HCT116 (cell line): ENCODE measurements at regions not wholly inside any gene's neighbourhood (a gene's known extent, or its start where the extent isn't known, plus 50 kb on each side); places are given as distances from the start of the nearest gene placed in this dataset.

Experiments used
- CTCF ChIP-seq, 3 experiments: fragments of 200-600 bp in 1 of 3; sonication (generic) in 1 of 3; IDR thresholded peaks in 2 of 3; conservative IDR thresholded peaks in 1 of 3; 2 replicates each; pipeline ENCODE4 v1.5.1; 2012 to 2017; ENCODE audit warnings: low read depth in 2 of 3, low read length in 2 of 3, antibody characterized with exemption in 1 of 3, borderline replicate concordance in 1 of 3, control low read depth in 1 of 3, mild to moderate bottlenecking in 1 of 3, mixed read lengths in 1 of 3, mixed run types in 1 of 3, moderate library complexity in 1 of 3; ENCODE audit not compliant: insufficient read depth in 1 of 3
- EZH2 ChIP-seq: fragments of 200-600 bp; sonication (generic); IDR thresholded peaks from 2 replicates; pipeline ENCODE4 v1.6.1; 2017; ENCODE audit warnings: antibody characterized with exemption, mixed run types
- EZH2phosphoT487 ChIP-seq: fragments of 200-600 bp; IDR thresholded peaks from 2 replicates; pipeline ENCODE4 v1.6.1; 2018; ENCODE audit warnings: antibody characterized with exemption, borderline replicate concordance
- FOSL1 ChIP-seq: IDR thresholded peaks from 2 replicates; pipeline ENCODE4 v1.6.1; 2012; ENCODE audit warnings: low read depth
- JUND ChIP-seq: IDR thresholded peaks from 2 replicates; pipeline ENCODE4 v1.6.1; 2012
- MAX ChIP-seq: IDR thresholded peaks from 2 replicates; pipeline ENCODE4 v1.6.1; 2012
- POLR2A ChIP-seq: IDR thresholded peaks from 2 replicates; pipeline ENCODE4 v1.7.0; 2011; ENCODE audit warnings: borderline replicate concordance; ENCODE audit not compliant: insufficient read depth, insufficient read length; ENCODE audit errors: extremely low read depth
- POLR2AphosphoS5 ChIP-seq: IDR thresholded peaks from 2 replicates; pipeline ENCODE4 v1.6.1; 2011; ENCODE audit warnings: mild to moderate bottlenecking, low read depth, low read length, moderate library complexity
- TCF7L2 ChIP-seq: IDR thresholded peaks from 2 replicates; pipeline ENCODE4 v1.7.0; 2011; ENCODE audit warnings: borderline replicate concordance, inconsistent platforms; ENCODE audit not compliant: insufficient read depth, insufficient read length; ENCODE audit errors: extremely low read depth
- ZNF274 ChIP-seq: fragments of 200-500 bp; sonication (Bioruptor generic); IDR thresholded peaks from 2 replicates; pipeline ENCODE4 v1.6.1; 2014; ENCODE audit warnings: mild to moderate bottlenecking, low read depth, low read length, inconsistent platforms

- TF ChIP-seq POLR2AphosphoS5 (no peak), TCF7L2 (no peak), CTCF (IDR thresholded peaks at IDR 0.05 in 2 of 3, conservative IDR thresholded peaks at IDR 0.05 in 1 of 3; ENCODE audit: borderline replicate concordance in 1 of 3, insufficient read depth in 1 of 3, low read depth in 2 of 3, low read length in 2 of 3) (peak; percentile 80 to 92 (median 88)), POLR2A (no peak), EZH2 (no peak), MAX (peak; percentile 40; the same call in 1 of the 2 replicates), EZH2phosphoT487 (no peak), JUND (no peak), FOSL1 (no peak), ZNF274 (no peak)
Observed at GRCh38 chr2:71923887-71924533, 223.7 kb downstream of the CYP26B1 start.
